OCI-LY3 (cell line): ENCODE measurements at regions not wholly inside any gene's neighbourhood (a gene's known extent, or its start where the extent isn't known, plus 50 kb on each side); places are given as distances from the start of the nearest gene placed in this dataset.

Source experiments
- H2AFZ ChIP-seq: fragments of 200-600, 300-600 bp; shearing (Covaris generic); 2 replicates; pipeline ENCODE4 v1.6.0; 2014; ENCODE audit warnings: antibody characterized with exemption, low read depth, low read length
- H3K27ac ChIP-seq: fragments of 200-600, 300-600 bp; sonication (generic); 2 replicates; pipeline ENCODE4 v1.5.1; 2014; ENCODE audit warnings: mild to moderate bottlenecking, low read length, moderate library complexity, mixed read lengths
- H3K27me3 ChIP-seq: fragments of 200-600, 300-600 bp; sonication (generic); 2 replicates; pipeline ENCODE4 v1.6.1; 2014; ENCODE audit warnings: low read depth, low read length, mixed read lengths
- H3K36me3 ChIP-seq: fragments of 200-600, 300-600 bp; sonication (generic); replicated peaks from 2 replicates; pipeline ENCODE3; 2014; ENCODE audit warnings: low read depth, low read length, mixed read lengths
- H3K4me1 ChIP-seq: fragments of 300-600, 200-600 bp; sonication (generic); 2 replicates; pipeline ENCODE4 v1.6.1; 2014; ENCODE audit warnings: low read length, mixed read lengths
- H3K4me2 ChIP-seq: fragments of 200-600, 300-600 bp; sonication (generic); 2 replicates; pipeline ENCODE4 v1.6.1; 2014; ENCODE audit warnings: low read length, mixed read lengths
- H3K4me3 ChIP-seq: fragments of 300-600, 200-600 bp; sonication (generic); 2 replicates; pipeline ENCODE4 v1.5.1; 2014; ENCODE audit warnings: antibody characterized with exemption, mild to moderate bottlenecking, low read length, moderate library complexity
- H3K79me2 ChIP-seq: fragments of 300-600, 200-600 bp; shearing (Covaris generic); 2 replicates; pipeline ENCODE4 v1.6.1; 2014; ENCODE audit warnings: mild to moderate bottlenecking, low read length, mixed read lengths
- H3K9ac ChIP-seq: fragments of 300-600, 200-600 bp; shearing (Covaris generic); 2 replicates; pipeline ENCODE4 v1.6.0; 2014; ENCODE audit warnings: mild to moderate bottlenecking, low read length, moderate library complexity
- H3K9me3 ChIP-seq: fragments of 200-600, 300-600 bp; shearing (Covaris generic); 2 replicates; pipeline ENCODE4 v1.6.1; 2014; ENCODE audit warnings: low read length, mixed read lengths; ENCODE audit not compliant: insufficient read depth
- H4K20me1 ChIP-seq: fragments of 200-600, 300-600 bp; sonication (generic); 2 replicates; pipeline ENCODE4 v1.6.1; 2016; ENCODE audit warnings: low read length, mixed read lengths; ENCODE audit not compliant: insufficient read depth
- CTCF ChIP-seq: fragments of 200-600, 300-600 bp; sonication (generic); IDR thresholded peaks from 2 replicates; pipeline ENCODE4 v1.5.1; 2014; ENCODE audit warnings: antibody characterized with exemption, low read length, low read depth
- EZH2phosphoT487 ChIP-seq: fragments of 200-600 bp; shearing (Covaris generic); IDR thresholded peaks from 2 replicates; pipeline ENCODE4 v1.6.1; 2018; ENCODE audit warnings: antibody characterized with exemption, mixed run types, low read depth

DNA sequence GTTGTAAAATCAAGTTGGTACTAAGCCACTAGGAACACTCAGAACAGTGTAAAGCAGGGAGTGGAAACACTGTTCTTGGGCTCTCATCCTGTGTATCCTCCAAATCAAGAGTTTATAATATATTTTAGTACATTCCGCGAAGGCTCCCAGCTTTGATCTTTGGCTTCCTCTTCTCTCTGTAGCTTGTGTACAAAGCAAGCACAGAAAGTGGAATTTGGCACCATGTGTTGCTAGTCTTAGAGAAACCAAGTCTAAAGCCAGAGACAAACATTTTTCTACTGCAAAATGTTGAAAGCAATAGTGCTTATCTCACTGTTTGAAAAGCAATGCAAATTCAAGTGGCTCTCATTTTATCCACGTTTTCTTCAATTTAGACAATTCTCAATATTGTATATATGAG is 1893.3 kb upstream of the WWC1 start:
- no peaks in the 10 kb centered on the region for H3K27me3 ChIP-seq
- H3K36me3 ChIP-seq, result no peaks in the 10 kb centered on the region
- no peaks in the 10 kb centered on the region for H4K20me1 ChIP-seq
- H3K79me2 ChIP-seq, result no peaks in the 10 kb centered on the region
- H3K27ac ChIP-seq, result no peak overlapping the region
- no peak overlapping the region for H2AFZ ChIP-seq
- TF ChIP-seq EZH2phosphoT487 (no peak), CTCF (no peak)
- no peak overlapping the region for H3K4me2 ChIP-seq
- H3K4me1 ChIP-seq, result no peaks in the 10 kb centered on the region
- H3K9me3 ChIP-seq, result no peaks in the 10 kb centered on the region
- H3K4me3 ChIP-seq, result no peak overlapping the region
- no peak overlapping the region for H3K9ac ChIP-seq

DNA sequence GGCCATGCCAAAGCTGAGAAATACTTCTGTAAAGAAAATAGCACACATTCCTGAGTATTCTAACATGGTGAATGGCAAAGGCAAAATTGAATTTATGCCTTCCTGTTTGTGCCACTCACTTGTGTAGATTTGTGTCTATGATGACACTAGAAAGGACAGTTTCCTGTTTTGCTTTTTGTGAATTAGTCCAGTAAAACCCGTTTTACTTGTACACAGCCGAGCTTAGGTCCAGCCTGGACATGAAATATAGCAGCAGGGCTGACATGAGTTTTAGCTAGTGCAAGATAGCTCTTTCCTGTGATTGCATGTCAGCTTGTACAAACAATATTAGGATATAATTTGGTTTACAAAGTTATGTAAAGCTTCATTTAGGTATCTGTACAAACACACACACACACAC is 1891.7 kb upstream of the WWC1 start:
- no peak for TF ChIP-seq EZH2phosphoT487
- no peak for TF ChIP-seq CTCF
- Histone ChIP-seq H3K27ac (no peak overlapping the region), H2AFZ (no peak overlapping the region)

GRCh38 chr5:166401391-166401790 is 1890.1 kb upstream of the WWC1 start:
- Histone ChIP-seq H2AFZ (no peak overlapping the region), H3K27ac (no peak overlapping the region), H3K4me3 (no peak overlapping the region), H3K79me2 (no peaks in the 10 kb centered on the region), H3K9me3 (no peaks in the 10 kb centered on the region), H3K4me2 (no peak overlapping the region), H3K36me3 (no peaks in the 10 kb centered on the region), H3K4me1 (no peaks in the 10 kb centered on the region), H3K27me3 (no peaks in the 10 kb centered on the region), H3K9ac (no peak overlapping the region), H4K20me1 (no peaks in the 10 kb centered on the region)
- TF ChIP-seq CTCF, result no peak
- no peak for TF ChIP-seq EZH2phosphoT487

More for the DNA sequence above, 1891.7 kb upstream of the WWC1 start:
- H3K9me3 ChIP-seq, result no peaks in the 10 kb centered on the region
- H3K36me3 ChIP-seq, result no peaks in the 10 kb centered on the region
- H3K4me2 ChIP-seq, result no peak overlapping the region
- no peak overlapping the region for H3K9ac ChIP-seq
- H3K4me1 ChIP-seq, result no peaks in the 10 kb centered on the region
- no peaks in the 10 kb centered on the region for H3K79me2 ChIP-seq
- no peaks in the 10 kb centered on the region for H4K20me1 ChIP-seq
- no peaks in the 10 kb centered on the region for H3K27me3 ChIP-seq
- no peak overlapping the region for H3K4me3 ChIP-seq

DNA sequence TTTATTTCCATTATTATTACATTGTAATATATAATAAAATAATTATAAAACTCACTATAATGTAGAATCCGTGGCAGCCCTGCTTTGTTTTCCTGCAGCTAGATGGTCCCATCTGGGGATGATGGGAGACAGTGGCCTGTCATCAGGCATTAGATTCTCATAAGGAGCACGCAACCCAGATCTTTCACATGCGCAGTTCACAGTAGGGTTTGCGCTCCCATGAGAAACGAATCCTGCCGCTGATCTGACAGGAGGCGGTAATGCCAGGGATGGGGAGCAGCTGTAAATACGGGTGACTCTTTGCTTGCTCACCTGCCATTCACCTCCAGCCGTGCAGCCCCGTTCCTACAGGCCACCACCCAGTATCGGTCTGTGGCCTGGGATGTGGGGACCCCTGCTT is 1879.3 kb upstream of the WWC1 start:
- Histone ChIP-seq H3K27me3 (no peaks in the 10 kb centered on the region), H3K9ac (no peak overlapping the region), H4K20me1 (no peaks in the 10 kb centered on the region), H2AFZ (no peak overlapping the region), H3K4me1 (no peaks in the 10 kb centered on the region), H3K4me3 (no peak overlapping the region), H3K4me2 (no peak overlapping the region), H3K79me2 (no peaks in the 10 kb centered on the region), H3K36me3 (no peaks in the 10 kb centered on the region), H3K9me3 (no peaks in the 10 kb centered on the region), H3K27ac (no peak overlapping the region)
- TF ChIP-seq CTCF (no peak), EZH2phosphoT487 (no peak)
